IPS-18c (cell line): ENCODE measurements at regions not wholly inside any gene's neighbourhood (a gene's known extent, or its start where the extent isn't known, plus 50 kb on each side); places are given as distances from the start of the nearest gene placed in this dataset.

Experiments
- H3K4me3 ChIP-seq: 2 replicates; pipeline ENCODE4 v1.7.0; 2013; ENCODE audit warnings: low read depth, mild to moderate bottlenecking, low read length, moderate library complexity; ENCODE audit not compliant: insufficient read depth
- H3K9me3 ChIP-seq: one replicate; pipeline ENCODE4 v1.6.1; 2013; ENCODE audit warnings: mild to moderate bottlenecking, low read length, moderate library complexity; ENCODE audit not compliant: control insufficient read depth, insufficient read depth

DNA sequence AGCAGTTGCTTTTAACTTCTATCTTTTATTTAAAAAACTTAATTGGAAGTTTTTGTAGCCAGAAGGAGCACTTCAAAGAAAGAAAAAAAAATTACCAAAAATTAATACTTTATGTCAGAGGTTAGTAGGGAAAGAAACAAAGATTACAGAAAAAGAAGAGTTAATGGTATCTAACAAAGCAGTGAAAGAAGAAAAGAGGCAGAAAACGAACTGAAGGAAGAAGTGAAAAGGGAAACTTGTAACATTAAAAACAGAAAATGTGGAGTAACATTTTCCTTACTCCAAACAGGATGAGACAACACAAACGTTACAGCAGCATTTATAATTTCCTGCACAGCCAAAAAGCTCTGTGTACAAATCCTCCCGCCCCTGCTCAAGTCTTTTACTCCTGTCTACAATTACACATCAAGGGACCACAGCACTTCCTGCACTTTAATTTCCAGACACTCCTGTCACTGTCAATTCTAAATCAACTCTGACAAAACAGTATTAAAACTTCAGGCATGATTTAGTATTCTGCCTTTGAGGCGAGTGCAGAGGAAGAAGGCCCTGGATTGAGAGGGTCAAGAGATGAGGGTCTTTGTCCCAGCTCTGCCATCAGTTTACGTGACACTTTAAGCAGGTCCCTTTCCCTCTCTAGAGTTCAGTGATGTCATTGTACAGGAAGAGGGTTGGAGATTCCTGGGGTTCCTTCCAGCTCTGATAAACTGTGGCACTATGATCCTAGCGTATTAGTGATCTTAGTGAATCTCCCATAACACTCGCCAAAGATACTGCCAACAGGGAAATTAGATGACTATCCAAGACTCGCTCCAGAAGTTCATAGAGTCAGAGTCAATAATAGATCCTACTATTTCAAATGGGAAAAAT, 53.2 kb upstream of the LSM14A start:
- no peak overlapping the region for H3K4me3 ChIP-seq
- H3K9me3 ChIP-seq: no peaks in the 10 kb centered on the region

DNA sequence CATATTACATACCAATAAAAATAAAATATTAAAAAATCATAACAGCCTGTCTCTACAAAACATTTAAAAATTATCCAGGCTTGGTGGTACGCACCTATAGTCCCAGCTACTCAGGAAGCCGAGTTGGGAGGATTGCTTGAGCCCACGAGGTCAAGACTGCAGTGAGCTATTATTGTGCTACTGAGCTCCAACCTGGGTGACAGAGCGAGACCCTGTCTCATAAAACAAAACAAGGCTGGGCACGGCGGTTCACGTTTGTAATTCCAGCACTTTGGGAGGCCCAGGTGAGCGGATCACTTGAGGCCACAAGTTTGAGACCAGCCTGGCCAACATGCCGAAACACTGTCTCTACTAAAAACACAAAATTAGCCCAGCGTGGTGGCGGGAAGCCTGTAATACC, 52.2 kb upstream of the LSM14A start:
- no peak overlapping the region for H3K4me3 ChIP-seq
- H3K9me3 ChIP-seq: no peaks in the 10 kb centered on the region

DNA sequence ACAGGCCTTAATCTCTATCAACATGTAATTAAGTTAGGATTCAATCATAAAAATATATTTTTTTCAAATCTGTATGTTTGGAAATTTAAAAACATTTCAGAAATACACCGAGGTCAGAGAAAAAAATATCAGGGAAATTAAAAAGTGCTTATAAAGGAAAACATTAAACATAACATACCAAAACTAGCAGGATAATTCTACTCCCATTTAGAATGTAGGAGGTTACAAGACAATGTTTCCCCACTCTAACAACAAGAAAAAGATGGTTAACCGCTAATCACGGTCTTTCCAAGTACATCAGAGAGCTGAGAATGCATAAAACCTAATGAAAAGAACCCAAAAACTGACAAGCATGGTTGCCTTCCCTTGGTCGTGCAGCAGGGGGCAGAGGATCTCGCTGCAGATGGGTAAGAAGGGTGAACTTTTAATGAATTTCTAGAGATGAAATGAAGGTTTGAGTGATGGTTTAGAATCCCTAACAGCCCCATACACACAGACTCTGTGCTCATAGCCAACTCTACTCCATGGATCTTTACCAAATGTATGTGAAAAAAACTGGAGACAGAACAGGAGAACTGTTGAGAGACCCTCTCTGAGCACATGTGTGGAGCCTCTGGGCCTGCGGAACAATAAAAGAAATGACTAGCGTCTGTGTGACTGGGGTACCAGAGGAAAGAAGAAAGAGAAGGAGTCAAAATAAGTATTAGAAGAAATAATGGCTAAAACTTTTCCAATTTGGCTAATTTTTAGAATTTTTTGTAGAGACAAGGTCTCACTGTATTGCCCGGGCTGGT, 51.3 kb upstream of the LSM14A start:
- no peak overlapping the region for H3K4me3 ChIP-seq
- no peaks in the 10 kb centered on the region for H3K9me3 ChIP-seq
